Pancreas (tissue), 10 donors: ENCODE measurements at regions not wholly inside any gene's neighbourhood (a gene's known extent, or its start where the extent isn't known, plus 50 kb on each side); places are given as distances from the start of the nearest gene placed in this dataset.

Experiments
- ATAC-seq, 4 donors: fragments of 200-7000 bp; cut with Tn5 transposase; one replicate each; pipeline versions ENCODE4 v1.8.0 to v1.9.1; 2020; ENCODE audit warnings: mild to moderate bottlenecking in 4 of 4, moderate library complexity in 4 of 4
- DNase-seq, 6 donors: peaks; one replicate each; pipeline ENCODE4 v3.0.0-alpha.2; 2020
- FAIRE-seq: peaks from 2 replicates; lab custom pipeline; 2012; peaks lifted over from hg19 to GRCh38; lab: Jason Lieb, UNC
- H3K27ac ChIP-seq, 4 donors: fragments of 200-600 bp; sonication (generic); 1 replicate in 3 of 4; 2 replicates in 1 of 4; pipeline versions ENCODE4 v1.5.0 to v1.8.0; 2020
- H3K27me3 ChIP-seq, 4 donors: fragments of 200-600 bp; one replicate each; pipeline ENCODE4 v1.8.0; 2021
- H3K36me3 ChIP-seq, 3 donors: fragments of 200-600 bp; sonication (generic) in 1 of 3; one replicate each; pipeline versions ENCODE4 v1.5.0 to v1.8.0; 2020 to 2021
- H3K4me1 ChIP-seq, 3 donors: fragments of 200-600 bp; one replicate each; pipeline ENCODE4 v1.8.0; 2021
- H3K4me3 ChIP-seq, 4 donors: fragments of 200-600 bp; sonication (generic) in 2 of 4; one replicate each; pipeline versions ENCODE4 v1.5.0 to v1.8.0; 2020 to 2021
- H3K9me3 ChIP-seq, 4 donors: fragments of 200-600 bp; one replicate each; pipeline ENCODE4 v1.8.0; 2021
- CTCF ChIP-seq, 4 donors: fragments of 200-600 bp; sonication (generic) in 3 of 4; IDR thresholded peaks; one replicate each; pipeline versions ENCODE4 v1.5.0 to v1.8.0; 2021; ENCODE audit warnings: antibody characterized with exemption in 4 of 4
- WGBS, 2 donors: extraction: QIAGEN DNeasy Blood & Tissue Kit; methylation state at CpG; one replicate each; pipeline ENCODE4 v1.1.7; 2013; 5-methylcytosine and 5-hydroxymethylcytosine counted together
- intact Hi-C, 3 donors: fragments of 100-400 bp; cut with DNase I; formaldehyde crosslinking; loops; one replicate each; pipeline versions ENCODE4 v1.11.1 to v1.14.2; 2022
- donor health status: healthy with polysubstance abuse.
- donor health status: DM: no; HTN: no; CAD: no; lungs with moderate emphysema.
- donor health status: DM: no; HTN: no; CAD: no.
- donor health status: control.
- donor health status: control.
- donor health status: Bipolar disorder and iron deficiency.
- donor health status: DM: yes; HTN: yes; CAD: no.
- donor health status: DM: no; HTN: no; CAD: no.
- donor health status: DM: no; HTN: no; CAD: no.
- donor health status: DM: yes; HTN: yes; CAD: no.

- Histone ChIP-seq H3K4me1 (no peaks in the 10 kb centered on the region), H3K36me3 (no peaks in the 10 kb centered on the region), H3K4me3 (no peak overlapping the region), H3K9me3 (no peaks in the 10 kb centered on the region), H3K27me3 (no peaks in the 10 kb centered on the region), H3K27ac (no peak overlapping the region)
- TF ChIP-seq CTCF (IDR thresholded peaks at IDR 0.05), result no peak
- intact Hi-C loops, result no loop called here
- FAIRE-seq (no peak), DNase-seq (no peak), ATAC-seq (no peak)
- 83 to 87% methylated on average over 3 of the region's 3 CpGs for WGBS, 2 donors
These were observed 135.9 kb upstream of the EPHA7 start for GRCh38 chr6:93555292-93555691.

DNA sequence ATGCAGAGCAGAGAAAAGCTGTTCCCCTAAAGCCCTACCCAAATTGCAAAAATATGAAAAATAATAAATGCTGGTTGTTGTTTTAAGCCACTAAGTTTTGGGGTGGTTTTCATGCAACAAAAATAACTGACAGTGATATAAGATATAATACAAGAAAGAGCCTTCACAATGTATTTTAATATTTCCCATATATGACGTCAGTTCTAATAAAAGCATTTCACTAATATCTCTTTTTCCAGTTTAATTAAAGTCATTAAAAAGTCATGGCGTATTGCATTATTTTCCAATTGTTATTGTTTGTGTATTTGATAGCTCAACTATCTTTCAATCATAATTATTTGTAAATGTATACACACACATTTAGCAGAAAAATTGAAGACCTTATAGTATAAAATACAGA, 134.7 kb upstream of the EPHA7 start:
- FAIRE-seq, result no peak

GRCh38 chr6:93550551-93551276, 131.4 kb upstream of the EPHA7 start:
- DNase-seq (no peak), FAIRE-seq (no peak), ATAC-seq (no peak)
- Histone ChIP-seq H3K27me3 (no peaks in the 10 kb centered on the region), H3K4me1 (no peaks in the 10 kb centered on the region), H3K36me3 (no peaks in the 10 kb centered on the region), H3K4me3 (no peak overlapping the region), H3K9me3 (no peaks in the 10 kb centered on the region), H3K27ac (no peak overlapping the region)
- intact Hi-C loops, result no loop called here
- TF ChIP-seq CTCF (IDR thresholded peaks at IDR 0.05), result no peak

More for the DNA sequence above, 134.7 kb upstream of the EPHA7 start:
- Histone ChIP-seq H3K4me1 (no peaks in the 10 kb centered on the region), H3K27ac (no peak overlapping the region), H3K9me3 (no peaks in the 10 kb centered on the region), H3K36me3 (no peaks in the 10 kb centered on the region), H3K27me3 (no peaks in the 10 kb centered on the region), H3K4me3 (no peak overlapping the region)
- intact Hi-C loops, result no loop called here
- no peak for DNase-seq
- no peak for ATAC-seq
- 70 to 84% methylated on average over 2 of the region's 2 CpGs for WGBS, 2 donors
- no peak for TF ChIP-seq CTCF (IDR thresholded peaks at IDR 0.05)

DNA sequence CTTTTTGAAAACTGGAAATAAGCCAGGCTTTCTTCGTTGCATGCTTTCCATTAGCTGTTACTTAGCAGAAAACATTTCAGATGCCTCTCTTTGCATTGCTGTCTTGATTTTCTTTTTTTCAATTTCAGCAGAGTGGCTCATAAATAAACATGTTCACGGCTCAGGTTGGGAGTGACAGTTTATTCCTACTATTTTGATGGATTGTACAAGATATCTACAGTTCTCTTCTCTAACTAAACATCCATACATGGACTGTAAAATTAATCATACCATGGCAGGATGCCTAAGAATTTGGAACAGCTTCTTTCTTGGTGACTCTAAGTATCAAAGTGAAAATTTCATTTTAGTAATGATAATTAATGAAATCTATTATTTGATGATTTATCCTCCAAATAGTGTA, 130.5 kb upstream of the EPHA7 start:
- Histone ChIP-seq H3K27ac (no peak overlapping the region), H3K4me1 (no peaks in the 10 kb centered on the region), H3K9me3 (no peaks in the 10 kb centered on the region), H3K27me3 (no peaks in the 10 kb centered on the region), H3K36me3 (no peaks in the 10 kb centered on the region), H3K4me3 (no peak overlapping the region)
- DNase-seq (no peak), FAIRE-seq (no peak), ATAC-seq (no peak)
- WGBS, 2 donors, result 44 to 49% methylated on average over 2 of the region's 2 CpGs
- intact Hi-C loops, result no loop called here
- TF ChIP-seq CTCF (IDR thresholded peaks at IDR 0.05), result no peak

DNA sequence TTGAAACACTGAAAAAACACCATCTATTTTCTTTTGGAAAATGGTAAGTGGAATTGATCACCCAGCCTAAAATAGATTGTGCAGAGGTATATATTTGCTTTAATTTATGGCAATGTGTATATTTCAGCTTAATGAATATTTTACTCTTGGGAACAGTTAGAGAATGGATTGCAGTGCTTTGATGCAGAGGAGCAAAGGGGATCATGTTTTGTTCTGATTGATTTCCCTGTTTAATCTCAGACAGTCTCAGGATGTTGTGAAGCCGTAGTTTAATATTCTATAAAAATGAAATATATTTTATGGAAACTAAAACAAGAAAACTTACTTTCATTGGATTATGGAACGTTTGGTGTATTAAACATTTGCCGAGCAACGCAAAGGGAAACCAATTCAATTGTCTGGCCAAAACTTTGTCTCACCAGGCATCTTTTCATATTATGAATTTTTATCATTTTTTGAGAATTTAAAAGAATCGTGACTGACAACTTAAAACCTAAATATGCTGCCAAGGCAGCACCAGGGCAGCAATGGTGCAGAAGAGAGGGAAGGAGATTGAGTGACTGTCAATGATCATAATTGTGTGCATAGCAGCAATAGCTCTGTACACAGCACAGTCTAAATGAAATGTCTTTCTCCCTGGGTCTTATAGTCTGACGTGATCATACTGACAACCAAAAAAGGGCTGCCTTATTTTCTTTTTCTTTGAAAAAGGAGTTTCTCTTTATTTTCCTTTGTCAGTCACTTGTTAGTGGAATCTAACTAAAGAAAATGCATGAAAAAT, 105.5 kb upstream of the EPHA7 start:
- no peaks in the 10 kb centered on the region for H3K36me3 ChIP-seq
- FAIRE-seq (no peak), DNase-seq (no peak), ATAC-seq (no peak)
- no peak overlapping the region for H3K4me3 ChIP-seq
- H3K4me1 ChIP-seq, result no peaks in the 10 kb centered on the region
- H3K9me3 ChIP-seq, result no peaks in the 10 kb centered on the region
- TF ChIP-seq CTCF (IDR thresholded peaks at IDR 0.05), result no peak
- intact Hi-C loops, result no loop called here
- H3K27me3 ChIP-seq, result no peaks in the 10 kb centered on the region
- no peak overlapping the region for H3K27ac ChIP-seq
- 74 to 81% methylated on average over 6 of the region's 6 CpGs for WGBS, 2 donors
